ENCODE measurements at regions not wholly inside any gene's neighbourhood (a gene's known extent, or its start where the extent isn't known, plus 50 kb on each side); places are given as distances from the start of the nearest gene placed in this dataset.
A peak's percentile ranks its signal among the peaks of the same experiment; 100 is the strongest.

DNA sequence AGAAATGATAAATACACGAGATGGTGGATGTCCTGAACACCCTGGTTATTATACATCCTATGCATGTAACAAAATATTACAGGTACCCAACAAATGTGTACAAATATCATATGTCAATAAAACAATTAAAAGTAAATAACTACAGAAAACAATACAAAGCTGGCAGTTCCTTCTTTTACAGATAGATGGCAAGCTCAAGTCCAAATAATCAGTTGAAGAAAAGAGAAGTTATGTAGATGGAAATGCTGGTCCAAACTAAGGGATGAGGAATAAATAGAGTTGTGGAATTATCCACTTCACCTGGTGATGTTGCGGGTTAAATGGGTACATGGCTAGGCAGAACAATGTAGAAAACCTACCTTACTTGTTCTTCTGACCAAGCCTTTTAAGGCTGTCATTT, 79.4 kb downstream of the PALM2AKAP2 start:
- Histone ChIP-seq H3K36me3 (ENCODE audit: control insufficient read depth, insufficient read depth, low read length) (no peaks in the 10 kb centered on the region), H3K4me1 (ENCODE audit: control insufficient read depth, insufficient read depth, low read length) (no peaks in the 10 kb centered on the region), H3K27me3 (ENCODE audit: control insufficient read depth, insufficient read depth, low read length) (no peaks in the 10 kb centered on the region), H3K4me3 (ENCODE audit: low read depth, low read length) (no peak overlapping the region), H3K9me3 (ENCODE audit: control insufficient read depth, insufficient read depth, low read length) (no peaks in the 10 kb centered on the region), H3K27ac (ENCODE audit: low read depth, low read length) (no peak overlapping the region)
- no CpG with 5 or more reads among the region's 2 CpGs for WGBS (ENCODE audit: insufficient coverage)
- no peak for DNase-seq (ENCODE audit: low read depth in 4 of 6, low spot score in 6 of 6)

DNA sequence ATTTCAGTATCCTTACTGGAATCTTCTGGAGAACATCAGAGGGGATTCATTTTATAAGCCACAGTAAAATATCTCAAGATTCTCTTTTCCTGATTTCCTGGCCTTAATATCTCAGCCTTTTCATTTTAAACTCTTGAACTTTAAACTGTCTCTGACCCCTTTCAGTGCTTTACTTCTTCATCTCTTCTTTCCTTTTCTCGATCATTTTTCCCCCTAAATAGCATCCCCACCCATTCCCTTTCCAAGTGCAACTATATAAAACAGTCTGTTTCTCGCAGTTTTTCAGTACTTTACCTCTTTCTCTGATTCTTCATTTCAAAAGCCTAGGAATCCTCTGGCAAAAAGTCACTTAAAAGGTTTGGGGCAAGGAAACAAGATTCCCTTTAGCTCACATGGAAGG, 80.5 kb downstream of the PALM2AKAP2 start:
- Histone ChIP-seq H3K4me3 (ENCODE audit: low read depth, low read length) (no peak overlapping the region), H3K4me1 (ENCODE audit: control insufficient read depth, insufficient read depth, low read length) (no peaks in the 10 kb centered on the region), H3K9me3 (ENCODE audit: control insufficient read depth, insufficient read depth, low read length) (no peaks in the 10 kb centered on the region), H3K27me3 (ENCODE audit: control insufficient read depth, insufficient read depth, low read length) (no peaks in the 10 kb centered on the region), H3K36me3 (ENCODE audit: control insufficient read depth, insufficient read depth, low read length) (no peaks in the 10 kb centered on the region), H3K27ac (ENCODE audit: low read depth, low read length) (no peak overlapping the region)
- 57% methylated on average over 1 of the region's 2 CpGs for WGBS (ENCODE audit: insufficient coverage)
- no peak for DNase-seq (ENCODE audit: low read depth in 4 of 6, low spot score in 6 of 6)

DNA sequence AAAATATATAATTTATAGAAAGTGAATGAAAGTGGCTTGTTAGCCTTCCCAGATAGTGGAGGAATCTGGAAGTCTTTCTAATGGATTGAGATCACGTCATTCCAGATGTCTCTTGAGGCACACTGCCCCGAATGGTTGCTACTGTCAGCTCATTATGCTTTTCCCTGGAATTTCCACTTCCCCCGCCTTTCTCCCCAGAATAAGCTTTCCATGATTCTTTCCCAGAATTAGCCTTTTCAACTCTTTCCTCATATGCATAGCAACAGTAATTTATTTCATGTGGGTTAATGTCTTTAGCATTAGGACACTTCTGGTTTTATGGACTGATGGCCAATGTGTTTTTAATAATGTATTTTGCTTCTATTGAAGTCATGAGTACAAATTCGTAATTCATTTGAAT, 81.5 kb downstream of the PALM2AKAP2 start:
- Histone ChIP-seq H3K9me3 (ENCODE audit: control insufficient read depth, insufficient read depth, low read length) (no peaks in the 10 kb centered on the region), H3K27me3 (ENCODE audit: control insufficient read depth, insufficient read depth, low read length) (no peaks in the 10 kb centered on the region), H3K27ac (ENCODE audit: low read depth, low read length) (no peak overlapping the region), H3K36me3 (ENCODE audit: control insufficient read depth, insufficient read depth, low read length) (no peaks in the 10 kb centered on the region), H3K4me1 (ENCODE audit: control insufficient read depth, insufficient read depth, low read length) (no peaks in the 10 kb centered on the region), H3K4me3 (ENCODE audit: low read depth, low read length) (no peak overlapping the region)
- peak in 1 of 6 donors; percentile 26 for DNase-seq (ENCODE audit: low read depth in 4 of 6, low spot score in 6 of 6)
- 62% methylated on average over 2 of the region's 4 CpGs for WGBS (ENCODE audit: insufficient coverage)

DNA sequence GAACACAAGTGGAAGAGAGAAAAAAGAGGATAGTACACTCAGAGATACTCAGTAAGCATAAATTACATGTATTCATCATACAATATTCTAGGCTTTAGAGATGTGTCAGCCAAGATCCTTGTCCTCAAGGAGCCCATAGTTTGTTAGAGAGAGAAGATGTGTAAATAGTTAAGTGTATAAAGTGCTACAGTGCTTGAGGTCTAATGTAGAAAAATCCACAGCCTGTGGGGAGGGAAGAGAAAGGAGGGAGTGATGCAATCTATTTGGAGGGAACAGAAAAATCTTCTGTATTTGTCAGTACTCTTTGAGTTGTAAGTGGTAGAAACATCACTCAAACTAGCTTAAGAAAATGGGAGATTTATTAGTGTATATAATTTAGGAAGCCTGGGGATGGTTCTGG, 81.9 kb downstream of the PALM2AKAP2 start:
- Histone ChIP-seq H3K27me3 (ENCODE audit: control insufficient read depth, insufficient read depth, low read length) (no peaks in the 10 kb centered on the region), H3K27ac (ENCODE audit: low read depth, low read length) (no peak overlapping the region), H3K36me3 (ENCODE audit: control insufficient read depth, insufficient read depth, low read length) (no peaks in the 10 kb centered on the region), H3K4me3 (ENCODE audit: low read depth, low read length) (no peak overlapping the region), H3K9me3 (ENCODE audit: control insufficient read depth, insufficient read depth, low read length) (no peaks in the 10 kb centered on the region), H3K4me1 (ENCODE audit: control insufficient read depth, insufficient read depth, low read length) (no peaks in the 10 kb centered on the region)
- no peak for DNase-seq (ENCODE audit: low read depth in 4 of 6, low spot score in 6 of 6)

DNA sequence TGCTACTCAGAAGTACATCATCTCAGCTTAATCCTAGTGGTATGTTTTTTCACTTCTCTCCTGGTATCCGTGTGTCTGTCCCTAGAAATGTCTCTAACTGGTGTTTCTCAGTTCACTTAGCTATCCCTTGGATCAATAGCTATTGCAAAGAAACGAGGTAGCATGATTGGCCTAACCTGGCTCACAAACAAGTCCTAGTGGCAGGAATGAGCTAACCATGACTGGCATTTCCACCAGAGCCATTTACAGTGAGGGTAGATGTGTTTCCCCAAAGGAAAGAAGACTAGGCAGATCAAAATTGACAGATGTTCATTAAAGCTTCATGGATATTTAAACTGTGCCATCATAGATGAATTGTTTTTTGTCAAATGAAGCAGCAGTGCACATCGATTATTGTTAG, 82.5 kb downstream of the PALM2AKAP2 start:
- 92% methylated on average over 3 of the region's 3 CpGs for WGBS (ENCODE audit: insufficient coverage)
- H3K27ac ChIP-seq (ENCODE audit: low read depth, low read length): no peak overlapping the region
- DNase-seq (ENCODE audit: low read depth in 4 of 6, low spot score in 6 of 6): no peak
- no peaks in the 10 kb centered on the region for H3K27me3 ChIP-seq (ENCODE audit: control insufficient read depth, insufficient read depth, low read length)
- no peak overlapping the region for H3K4me3 ChIP-seq (ENCODE audit: low read depth, low read length)
- peaks cover 3% of the 10 kb centered on the region for H3K4me1 ChIP-seq (ENCODE audit: control insufficient read depth, insufficient read depth, low read length)
- no peaks in the 10 kb centered on the region for H3K36me3 ChIP-seq (ENCODE audit: control insufficient read depth, insufficient read depth, low read length)
- H3K9me3 ChIP-seq (ENCODE audit: control insufficient read depth, insufficient read depth, low read length): no peaks in the 10 kb centered on the region

DNA sequence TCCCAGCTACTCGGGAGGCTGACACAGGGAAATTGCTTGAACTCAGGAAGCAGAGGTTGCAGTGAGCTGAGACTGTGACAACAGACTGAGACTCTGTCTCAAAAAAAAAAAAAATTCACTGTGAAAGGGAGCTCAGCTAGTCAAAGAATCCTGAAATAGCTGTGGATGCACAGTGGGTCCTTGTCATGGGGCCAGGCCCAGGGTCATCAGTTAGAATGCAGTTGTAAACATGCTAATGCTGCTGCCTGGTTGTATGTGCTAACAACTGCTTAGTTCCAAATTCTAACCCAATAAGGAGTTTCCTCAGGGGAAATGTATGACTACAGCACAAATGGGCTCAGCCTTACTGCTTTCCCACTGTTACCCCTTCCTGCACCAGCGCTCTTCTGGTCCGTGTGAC, 84.0 kb downstream of the PALM2AKAP2 start:
- Histone ChIP-seq H3K9me3 (ENCODE audit: control insufficient read depth, insufficient read depth, low read length) (no peaks in the 10 kb centered on the region), H3K36me3 (ENCODE audit: control insufficient read depth, insufficient read depth, low read length) (no peaks in the 10 kb centered on the region), H3K27me3 (ENCODE audit: control insufficient read depth, insufficient read depth, low read length) (no peaks in the 10 kb centered on the region), H3K4me1 (ENCODE audit: control insufficient read depth, insufficient read depth, low read length) (peaks cover 9% of the 10 kb centered on the region), H3K27ac (ENCODE audit: low read depth, low read length) (no peak overlapping the region), H3K4me3 (ENCODE audit: low read depth, low read length) (no peak overlapping the region)
- WGBS (ENCODE audit: insufficient coverage): 87% methylated on average over 3 of the region's 3 CpGs
- DNase-seq (ENCODE audit: low read depth in 4 of 6, low spot score in 6 of 6): no peak

DNA sequence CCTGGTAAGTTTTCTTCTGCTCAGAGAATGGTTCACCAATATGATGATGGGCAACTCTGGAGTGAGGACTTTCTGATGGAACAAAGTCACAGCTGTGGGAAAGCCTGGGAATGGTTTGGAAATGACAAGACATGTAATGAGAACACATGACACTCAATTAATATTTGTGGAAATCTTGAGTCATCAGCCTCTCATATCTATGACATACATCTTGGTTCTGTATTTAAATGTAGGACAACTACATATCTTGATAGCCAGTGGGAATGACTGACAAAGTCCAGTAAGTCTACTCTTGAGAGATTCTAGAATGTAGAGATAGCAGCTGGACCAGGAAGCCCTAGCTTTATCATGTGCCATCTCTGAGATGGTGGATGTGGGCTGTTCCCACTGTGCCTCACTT, 85.5 kb downstream of the PALM2AKAP2 start:
- Histone ChIP-seq H3K27me3 (ENCODE audit: control insufficient read depth, insufficient read depth, low read length) (no peaks in the 10 kb centered on the region), H3K27ac (ENCODE audit: low read depth, low read length) (no peak overlapping the region), H3K4me3 (ENCODE audit: low read depth, low read length) (no peak overlapping the region), H3K4me1 (ENCODE audit: control insufficient read depth, insufficient read depth, low read length) (peaks cover 13% of the 10 kb centered on the region), H3K36me3 (ENCODE audit: control insufficient read depth, insufficient read depth, low read length) (no peaks in the 10 kb centered on the region), H3K9me3 (ENCODE audit: control insufficient read depth, insufficient read depth, low read length) (no peaks in the 10 kb centered on the region)
- no peak for DNase-seq (ENCODE audit: low read depth in 4 of 6, low spot score in 6 of 6)

DNA sequence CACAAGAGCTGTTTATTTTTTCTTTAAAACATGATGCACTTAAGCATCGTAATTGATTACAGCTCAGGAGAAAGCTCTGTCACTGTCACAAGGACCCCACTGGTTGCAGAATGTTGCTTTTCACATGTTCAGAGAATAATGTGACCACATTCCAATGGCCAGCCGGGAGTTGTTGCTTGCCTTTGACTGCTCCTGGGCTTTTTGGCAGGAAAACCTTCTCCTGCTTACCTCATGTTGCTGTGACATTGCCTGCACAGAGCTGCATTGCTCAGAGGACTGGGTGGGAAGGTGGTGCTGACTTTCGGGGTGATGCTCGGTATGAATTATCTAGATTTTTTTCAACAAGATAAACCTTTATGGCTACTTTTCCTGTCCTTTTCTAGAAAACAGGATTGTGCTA, 88.2 kb downstream of the PALM2AKAP2 start:
- peak in 4 of 6 donors; percentile 26 to 80 (median 52) for DNase-seq (ENCODE audit: low read depth in 4 of 6, low spot score in 6 of 6)
- H3K4me1 ChIP-seq (ENCODE audit: control insufficient read depth, insufficient read depth, low read length): peaks cover 13% of the 10 kb centered on the region
- peak overlapping the region; percentile 3 for H3K4me3 ChIP-seq (ENCODE audit: low read depth, low read length)
- H3K9me3 ChIP-seq (ENCODE audit: control insufficient read depth, insufficient read depth, low read length): no peaks in the 10 kb centered on the region
- H3K27me3 ChIP-seq (ENCODE audit: control insufficient read depth, insufficient read depth, low read length): no peaks in the 10 kb centered on the region
- H3K27ac ChIP-seq (ENCODE audit: low read depth, low read length): peak overlapping the region; percentile 22
- H3K36me3 ChIP-seq (ENCODE audit: control insufficient read depth, insufficient read depth, low read length): no peaks in the 10 kb centered on the region
- 0% methylated on average over 2 of the region's 4 CpGs for WGBS (ENCODE audit: insufficient coverage)

DNA sequence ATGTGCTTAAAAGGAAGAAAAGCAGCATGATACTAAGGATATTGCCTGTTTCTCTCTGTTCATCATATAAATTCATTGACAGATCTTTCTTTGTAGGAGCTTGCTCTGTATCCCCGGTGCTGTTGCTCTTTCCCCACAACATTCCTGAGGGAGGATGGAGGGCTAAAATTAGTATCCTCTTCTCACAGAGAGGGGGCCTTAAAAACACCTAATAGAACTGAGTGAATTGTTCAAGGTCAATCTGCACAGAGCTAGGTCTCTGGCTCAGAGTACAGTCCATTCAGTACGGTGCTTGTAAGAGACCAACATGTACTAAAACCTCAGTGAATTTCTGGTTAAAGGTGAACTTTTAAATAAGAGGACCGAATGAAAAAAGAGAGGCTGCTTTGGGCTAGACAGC, 88.7 kb downstream of the PALM2AKAP2 start:
- H3K27ac ChIP-seq (ENCODE audit: low read depth, low read length): peak overlapping the region; percentile 22
- H3K9me3 ChIP-seq (ENCODE audit: control insufficient read depth, insufficient read depth, low read length): no peaks in the 10 kb centered on the region
- no peaks in the 10 kb centered on the region for H3K27me3 ChIP-seq (ENCODE audit: control insufficient read depth, insufficient read depth, low read length)
- no peaks in the 10 kb centered on the region for H3K36me3 ChIP-seq (ENCODE audit: control insufficient read depth, insufficient read depth, low read length)
- 67% methylated on average over 1 of the region's 3 CpGs for WGBS (ENCODE audit: insufficient coverage)
- peaks cover 13% of the 10 kb centered on the region for H3K4me1 ChIP-seq (ENCODE audit: control insufficient read depth, insufficient read depth, low read length)
- no peak overlapping the region for H3K4me3 ChIP-seq (ENCODE audit: low read depth, low read length)
- peak in 2 of 6 donors; percentile 22 to 47 for DNase-seq (ENCODE audit: low read depth in 4 of 6, low spot score in 6 of 6)

DNA sequence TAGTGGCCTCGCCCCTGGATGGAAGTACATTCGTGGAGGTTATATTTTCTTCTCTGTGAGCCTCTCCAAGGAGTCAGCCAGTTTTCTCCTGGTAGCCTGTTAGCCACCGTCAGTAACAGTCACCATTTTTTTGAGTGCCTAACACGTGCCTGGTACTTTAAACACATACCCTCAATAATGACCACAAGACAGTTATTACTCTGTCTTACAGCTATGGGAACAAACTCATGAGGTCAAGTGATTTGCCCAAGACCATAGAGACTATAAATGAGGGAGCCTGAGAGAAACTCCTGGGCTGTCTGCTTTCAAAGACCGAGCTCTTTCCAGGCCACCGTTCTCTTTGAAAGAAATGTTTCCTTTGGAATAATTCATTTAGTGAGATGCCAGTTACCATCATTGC, 90.4 kb downstream of the PALM2AKAP2 start:
- 67% methylated on average over 4 of the region's 6 CpGs for WGBS (ENCODE audit: insufficient coverage)
- Histone ChIP-seq H3K4me3 (ENCODE audit: low read depth, low read length) (no peak overlapping the region), H3K27ac (ENCODE audit: low read depth, low read length) (no peak overlapping the region)

More for the DNA sequence above, 90.4 kb downstream of the PALM2AKAP2 start:
- peaks cover 13% of the 10 kb centered on the region for H3K4me1 ChIP-seq (ENCODE audit: control insufficient read depth, insufficient read depth, low read length)
- DNase-seq (ENCODE audit: low read depth in 4 of 6, low spot score in 6 of 6): no peak
- no peaks in the 10 kb centered on the region for H3K9me3 ChIP-seq (ENCODE audit: control insufficient read depth, insufficient read depth, low read length)
- H3K36me3 ChIP-seq (ENCODE audit: control insufficient read depth, insufficient read depth, low read length): no peaks in the 10 kb centered on the region
- H3K27me3 ChIP-seq (ENCODE audit: control insufficient read depth, insufficient read depth, low read length): no peaks in the 10 kb centered on the region

All from spinal cord (tissue), 9 donors.